IPS-20b (cell line): ENCODE measurements at regions not wholly inside any gene's neighbourhood (a gene's known extent, or its start where the extent isn't known, plus 50 kb on each side); places are given as distances from the start of the nearest gene placed in this dataset.

ENCODE experiments used
- H3K27ac ChIP-seq: one replicate; pipeline ENCODE4 v1.5.1; 2013; ENCODE audit warnings: low read length
- H3K27me3 ChIP-seq: 2 replicates; pipeline ENCODE4 v1.6.1; 2013; ENCODE audit warnings: mild to moderate bottlenecking, low read length, inconsistent platforms; ENCODE audit not compliant: insufficient read depth
- H3K36me3 ChIP-seq: 2 replicates; pipeline ENCODE4 v1.6.1; 2013; ENCODE audit warnings: low read depth, mild to moderate bottlenecking, inconsistent platforms, low read length, moderate library complexity; ENCODE audit not compliant: insufficient read depth
- H3K4me1 ChIP-seq: 2 replicates; pipeline ENCODE4 v1.6.1; 2013; ENCODE audit warnings: mild to moderate bottlenecking, control low read depth, inconsistent platforms, low read length, moderate library complexity; ENCODE audit not compliant: insufficient read depth
- H3K4me3 ChIP-seq: 2 replicates; pipeline ENCODE4 v1.5.1; 2013; ENCODE audit warnings: mild to moderate bottlenecking, low read length, inconsistent platforms
- H3K9ac ChIP-seq: 2 replicates; pipeline ENCODE4 v1.6.1; 2013; ENCODE audit warnings: low read depth, mild to moderate bottlenecking, inconsistent platforms, low read length, moderate library complexity
- H3K9me3 ChIP-seq: 2 replicates; pipeline ENCODE4 v1.6.1; 2013; ENCODE audit warnings: mild to moderate bottlenecking, low read depth, low read length, inconsistent platforms; ENCODE audit not compliant: insufficient read depth

DNA sequence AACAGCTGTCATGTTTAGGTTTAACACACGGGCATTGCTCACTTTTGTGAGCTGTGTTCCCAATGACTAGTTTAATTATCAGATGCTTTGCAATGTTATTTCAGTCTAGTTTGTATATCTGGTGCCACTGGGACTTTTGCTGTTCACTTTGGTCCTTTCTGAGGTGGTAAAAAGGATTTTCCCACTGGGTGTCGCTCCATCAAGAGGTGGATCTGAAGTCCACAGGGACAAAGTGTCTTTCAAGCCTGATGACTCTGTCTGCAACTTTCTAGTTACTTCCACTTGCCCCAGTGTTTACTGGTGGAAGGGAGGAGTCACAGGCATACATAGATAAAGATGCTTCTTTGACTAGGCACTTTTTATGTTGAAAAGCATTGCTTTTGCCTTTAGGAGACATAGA is 242.2 kb downstream of the HGF start:
- H3K4me3 ChIP-seq, result no peak overlapping the region
- no peaks in the 10 kb centered on the region for H3K27me3 ChIP-seq
- H3K9me3 ChIP-seq, result no peaks in the 10 kb centered on the region
- H3K4me1 ChIP-seq, result no peaks in the 10 kb centered on the region
- no peaks in the 10 kb centered on the region for H3K36me3 ChIP-seq
- no peak overlapping the region for H3K27ac ChIP-seq
- H3K9ac ChIP-seq, result no peak overlapping the region

DNA sequence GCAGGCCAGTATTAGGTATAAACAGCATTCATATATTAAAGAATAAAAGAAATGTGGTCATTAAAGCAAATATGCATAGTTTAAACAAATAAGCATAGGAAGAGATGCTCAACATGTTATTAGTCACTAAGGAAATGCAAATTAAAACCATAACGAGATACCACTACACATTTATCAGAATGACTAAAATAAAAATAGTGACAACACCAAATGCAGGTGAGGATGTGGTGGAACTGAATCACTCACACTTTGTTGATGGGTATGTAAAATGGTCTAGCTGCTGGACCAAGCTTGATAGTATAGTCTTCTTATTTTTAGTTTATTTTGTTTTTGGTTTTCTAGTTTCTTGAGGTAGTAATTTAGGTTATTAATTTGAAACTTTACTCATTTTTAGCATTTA is 242.9 kb downstream of the HGF start:
- H3K27ac ChIP-seq, result no peak overlapping the region
- H3K27me3 ChIP-seq, result no peaks in the 10 kb centered on the region
- no peaks in the 10 kb centered on the region for H3K36me3 ChIP-seq
- H3K4me3 ChIP-seq, result no peak overlapping the region
- no peaks in the 10 kb centered on the region for H3K4me1 ChIP-seq
- no peaks in the 10 kb centered on the region for H3K9me3 ChIP-seq
- no peak overlapping the region for H3K9ac ChIP-seq

DNA sequence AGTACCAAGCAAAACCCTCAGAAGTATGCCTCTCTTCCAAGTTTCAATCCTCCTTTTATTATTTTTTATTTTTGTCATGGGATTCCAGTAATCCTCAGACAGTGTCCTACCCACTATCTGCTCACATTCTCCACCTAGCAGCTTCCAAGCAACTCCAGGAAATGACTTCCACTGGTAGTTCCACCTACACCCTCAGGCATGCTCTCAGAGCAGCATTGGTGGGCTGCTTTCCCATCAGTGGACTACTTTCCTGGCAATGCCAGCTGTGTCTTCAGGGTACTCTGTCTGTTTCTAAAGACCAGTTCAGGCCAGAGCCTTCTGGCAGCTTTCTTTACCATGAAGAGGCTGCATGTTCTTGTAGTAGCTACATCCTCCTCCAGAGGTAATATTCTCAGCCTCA is 244.0 kb downstream of the HGF start:
- Histone ChIP-seq H3K9me3 (no peaks in the 10 kb centered on the region), H3K4me1 (no peaks in the 10 kb centered on the region), H3K27me3 (no peaks in the 10 kb centered on the region), H3K4me3 (no peak overlapping the region), H3K27ac (no peak overlapping the region), H3K9ac (no peak overlapping the region), H3K36me3 (no peaks in the 10 kb centered on the region)

DNA sequence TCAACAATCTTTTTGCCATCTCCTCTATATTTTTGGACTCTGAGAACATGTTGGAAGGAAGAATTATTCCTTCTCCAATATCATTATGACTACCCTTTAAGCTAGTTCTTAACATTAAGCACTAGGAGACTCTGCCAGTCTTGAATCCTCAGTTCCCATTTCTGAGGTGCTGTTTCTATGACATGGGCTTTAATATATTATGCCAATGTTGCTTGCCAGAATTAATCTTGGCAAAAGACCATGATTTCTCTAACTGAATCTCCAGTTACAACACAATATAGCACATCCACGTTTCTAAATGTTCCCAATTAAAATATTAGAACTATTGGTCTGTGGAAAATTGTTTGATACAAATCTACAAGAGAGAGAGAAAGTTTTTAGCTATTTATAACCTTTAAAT is 250.0 kb downstream of the HGF start:
- Histone ChIP-seq H3K4me1 (no peaks in the 10 kb centered on the region), H3K27me3 (no peaks in the 10 kb centered on the region), H3K9me3 (no peaks in the 10 kb centered on the region), H3K4me3 (no peak overlapping the region), H3K9ac (no peak overlapping the region), H3K36me3 (no peaks in the 10 kb centered on the region), H3K27ac (no peak overlapping the region)

DNA sequence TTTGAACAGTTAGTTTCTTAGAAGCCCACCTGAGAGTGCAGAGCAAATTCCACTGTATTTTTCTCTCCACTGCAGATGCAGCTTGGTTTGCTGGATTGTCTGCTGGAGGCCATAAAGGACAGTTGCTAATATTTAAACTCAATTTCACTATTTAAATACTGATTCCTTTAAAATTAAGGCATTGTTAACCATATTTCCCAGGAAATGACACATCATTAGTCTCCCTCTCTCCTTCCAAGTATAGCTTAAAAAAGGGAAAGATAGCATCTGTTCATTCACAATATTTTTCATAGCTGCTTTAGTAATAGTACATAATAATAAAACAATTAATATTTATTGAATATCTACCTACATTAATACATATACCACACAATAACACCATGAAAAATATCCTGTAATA is 252.9 kb downstream of the HGF start:
- Histone ChIP-seq H3K36me3 (no peaks in the 10 kb centered on the region), H3K27me3 (no peaks in the 10 kb centered on the region), H3K9ac (no peak overlapping the region), H3K4me3 (no peak overlapping the region), H3K9me3 (no peaks in the 10 kb centered on the region), H3K27ac (no peak overlapping the region), H3K4me1 (no peaks in the 10 kb centered on the region)

DNA sequence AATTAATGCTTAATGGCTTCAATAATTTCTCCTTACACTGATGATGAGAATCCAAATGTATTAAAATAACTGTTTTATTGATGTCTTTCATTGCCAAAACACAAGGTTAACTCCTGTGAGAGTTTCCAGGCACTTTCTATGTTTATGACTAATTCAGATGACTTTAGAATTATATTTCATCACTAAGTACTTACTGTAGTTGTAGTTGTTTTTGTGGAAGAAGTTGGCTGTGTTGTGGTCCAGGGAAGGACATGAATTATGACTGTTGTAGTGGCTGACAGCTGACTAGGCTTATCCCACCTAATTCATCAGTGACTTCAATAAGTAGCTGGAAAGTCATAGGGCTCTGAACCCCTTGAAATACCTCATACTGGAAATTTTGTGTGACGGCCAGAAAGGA is 254.8 kb downstream of the HGF start:
- no peaks in the 10 kb centered on the region for H3K27me3 ChIP-seq
- no peaks in the 10 kb centered on the region for H3K4me1 ChIP-seq
- H3K36me3 ChIP-seq, result no peaks in the 10 kb centered on the region
- H3K4me3 ChIP-seq, result no peak overlapping the region
- no peak overlapping the region for H3K9ac ChIP-seq
- H3K27ac ChIP-seq, result no peak overlapping the region
- no peaks in the 10 kb centered on the region for H3K9me3 ChIP-seq

DNA sequence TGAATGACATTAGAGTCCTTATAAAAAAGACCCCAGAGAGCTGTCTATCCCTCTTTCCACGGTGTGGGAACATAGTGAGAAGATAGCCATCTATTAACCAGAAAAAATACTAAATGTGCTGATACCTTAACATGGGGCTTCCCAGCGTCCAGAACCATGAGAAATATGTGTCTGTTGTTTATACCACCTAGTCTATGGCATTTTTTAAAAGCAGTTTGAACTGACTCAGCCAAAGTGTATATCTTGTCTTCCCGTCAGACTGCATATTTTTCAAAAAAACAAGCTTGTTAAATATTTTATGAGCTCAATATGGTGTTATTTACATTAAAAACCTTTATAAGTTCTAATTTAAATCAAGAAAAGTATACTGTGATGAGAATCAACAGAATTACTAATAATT is 255.3 kb downstream of the HGF start:
- no peaks in the 10 kb centered on the region for H3K4me1 ChIP-seq
- no peaks in the 10 kb centered on the region for H3K36me3 ChIP-seq
- H3K9me3 ChIP-seq, result no peaks in the 10 kb centered on the region
- H3K4me3 ChIP-seq, result no peak overlapping the region
- H3K27ac ChIP-seq, result no peak overlapping the region
- H3K9ac ChIP-seq, result no peak overlapping the region
- no peaks in the 10 kb centered on the region for H3K27me3 ChIP-seq

DNA sequence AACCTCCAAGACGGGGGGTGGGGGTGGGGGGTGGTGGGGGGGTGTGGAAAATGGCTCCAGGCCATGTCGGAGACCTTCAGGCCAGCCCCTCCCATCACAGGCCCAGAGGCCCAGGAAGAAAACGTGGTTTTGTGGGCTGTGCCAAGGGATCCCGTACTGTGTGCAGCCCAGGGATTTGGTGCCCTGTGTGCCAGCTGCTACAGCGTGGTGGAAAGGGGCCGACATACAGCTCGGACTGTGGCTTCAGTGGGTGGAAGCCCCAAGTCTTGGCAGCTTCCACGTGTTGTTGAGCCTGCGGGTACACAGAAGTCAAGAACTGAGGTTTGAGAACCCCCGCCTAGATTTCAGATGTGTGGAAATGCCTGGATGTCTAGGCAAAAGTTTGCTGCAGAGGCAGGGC is 259.7 kb downstream of the HGF start:
- Histone ChIP-seq H3K9me3 (no peaks in the 10 kb centered on the region), H3K4me3 (no peak overlapping the region)

DNA sequence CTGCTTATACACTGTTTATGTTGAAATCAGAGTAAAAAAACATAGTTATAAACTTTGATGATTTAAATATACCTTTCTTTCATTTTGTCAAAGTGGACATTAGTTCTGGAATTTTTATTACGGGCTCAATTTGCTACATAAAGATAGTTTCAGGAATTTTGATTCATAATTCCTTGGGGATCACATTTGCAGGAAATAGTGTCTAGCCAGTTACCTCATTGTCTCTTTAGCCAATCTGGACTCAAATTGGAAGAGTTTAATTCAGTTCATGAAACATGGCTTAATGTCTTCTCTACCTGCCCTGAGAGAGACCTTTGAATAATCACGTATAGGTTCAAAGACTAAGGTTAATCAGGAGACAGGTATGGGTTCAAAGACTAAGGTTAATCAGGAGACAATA is 262.6 kb downstream of the HGF start:
- Histone ChIP-seq H3K4me3 (no peak overlapping the region), H3K9ac (no peak overlapping the region), H3K9me3 (no peaks in the 10 kb centered on the region), H3K27ac (no peak overlapping the region), H3K4me1 (no peaks in the 10 kb centered on the region), H3K36me3 (no peaks in the 10 kb centered on the region), H3K27me3 (no peaks in the 10 kb centered on the region)

More for the DNA sequence above, 259.7 kb downstream of the HGF start:
- H3K9ac ChIP-seq, result no peak overlapping the region
- no peaks in the 10 kb centered on the region for H3K4me1 ChIP-seq
- no peak overlapping the region for H3K27ac ChIP-seq
- H3K27me3 ChIP-seq, result no peaks in the 10 kb centered on the region
- H3K36me3 ChIP-seq, result no peaks in the 10 kb centered on the region

DNA sequence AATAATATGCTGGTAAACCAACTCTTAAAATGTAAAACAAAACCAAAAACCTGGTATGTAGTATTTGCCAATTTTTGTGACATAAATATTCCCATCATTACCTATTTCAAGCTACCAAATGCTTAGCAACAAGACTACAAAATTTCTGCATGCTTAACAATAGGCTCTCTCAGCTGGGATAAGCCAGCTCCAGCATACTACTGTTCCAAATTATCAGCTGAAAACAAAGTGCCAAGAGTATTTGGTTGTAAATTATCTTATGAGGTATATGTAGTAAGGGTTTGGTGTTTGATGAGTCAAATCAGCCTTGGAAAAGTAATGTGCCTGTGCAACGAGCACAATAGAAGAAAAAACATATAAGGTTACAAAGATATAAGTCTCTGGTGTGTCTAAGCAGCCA is 263.2 kb downstream of the HGF start:
- Histone ChIP-seq H3K36me3 (no peaks in the 10 kb centered on the region), H3K27ac (no peak overlapping the region), H3K4me1 (no peaks in the 10 kb centered on the region), H3K9me3 (no peaks in the 10 kb centered on the region), H3K27me3 (no peaks in the 10 kb centered on the region), H3K9ac (no peak overlapping the region), H3K4me3 (no peak overlapping the region)

DNA sequence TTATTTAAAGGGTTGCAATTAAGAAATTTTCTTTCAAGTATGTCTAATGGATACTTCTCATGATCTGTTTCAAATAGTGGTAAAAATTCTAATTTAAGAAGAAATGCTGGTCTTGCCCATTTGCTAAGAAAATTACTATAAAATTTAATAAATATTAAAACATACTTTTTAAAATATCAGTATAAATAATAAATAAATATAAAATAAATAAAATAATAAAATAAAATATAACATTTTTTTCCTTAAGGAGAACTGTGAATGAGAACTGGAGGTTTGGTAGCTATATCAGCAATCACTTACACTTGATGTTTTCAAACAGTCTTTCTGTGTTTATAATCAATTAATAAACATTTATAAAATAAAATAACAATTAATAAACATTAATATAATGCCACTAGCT is 266.1 kb downstream of the HGF start:
- no peaks in the 10 kb centered on the region for H3K9me3 ChIP-seq
- no peak overlapping the region for H3K9ac ChIP-seq
- no peaks in the 10 kb centered on the region for H3K27me3 ChIP-seq
- no peaks in the 10 kb centered on the region for H3K36me3 ChIP-seq
- no peaks in the 10 kb centered on the region for H3K4me1 ChIP-seq
- H3K4me3 ChIP-seq, result no peak overlapping the region
- H3K27ac ChIP-seq, result no peak overlapping the region

DNA sequence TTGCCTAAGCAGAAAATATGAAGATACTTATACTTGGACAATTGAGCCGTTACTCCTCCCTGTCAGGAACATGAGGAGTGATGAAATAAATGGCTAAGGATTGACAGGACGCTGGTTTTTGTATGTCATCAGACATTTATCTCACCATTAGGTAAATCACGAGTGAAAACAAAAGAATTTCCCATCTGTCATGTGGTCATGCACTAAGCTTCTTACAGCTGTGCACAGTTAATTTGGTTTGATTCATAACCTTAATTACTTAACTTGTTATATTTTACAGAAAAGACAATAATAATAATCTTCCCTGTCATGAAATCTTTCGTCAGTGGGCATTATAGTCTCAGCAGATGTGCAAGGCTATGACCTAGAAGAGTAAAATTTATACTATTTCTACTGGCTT is 266.5 kb downstream of the HGF start:
- H3K36me3 ChIP-seq, result no peaks in the 10 kb centered on the region

DNA sequence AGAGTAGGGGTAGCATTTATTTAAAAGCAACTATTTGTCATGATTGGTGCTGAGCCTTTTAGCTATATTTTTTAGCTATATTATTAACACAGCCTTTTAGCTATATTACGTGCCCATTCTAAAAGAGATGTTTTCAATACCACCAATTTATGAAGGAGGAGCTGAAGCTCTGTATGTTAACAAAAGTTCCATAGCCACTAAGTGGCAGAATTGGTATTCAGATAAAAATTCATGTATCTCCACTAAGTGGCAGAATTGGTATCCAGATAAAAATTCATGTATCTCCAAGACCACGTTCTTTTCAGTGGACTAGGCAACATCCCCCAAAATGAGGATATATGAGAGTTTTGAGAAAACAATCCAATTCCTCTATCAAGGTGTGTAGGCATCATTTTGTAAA is 268.6 kb downstream of the HGF start:
- H3K27me3 ChIP-seq, result no peaks in the 10 kb centered on the region
- no peak overlapping the region for H3K9ac ChIP-seq
- H3K36me3 ChIP-seq, result no peaks in the 10 kb centered on the region
- H3K4me3 ChIP-seq, result no peak overlapping the region
- H3K27ac ChIP-seq, result no peak overlapping the region
- H3K9me3 ChIP-seq, result no peaks in the 10 kb centered on the region
- peaks cover 5% of the 10 kb centered on the region; the same call in 1 of the 2 replicates for H3K4me1 ChIP-seq

More for the DNA sequence above, 266.5 kb downstream of the HGF start:
- Histone ChIP-seq H3K27me3 (no peaks in the 10 kb centered on the region), H3K27ac (no peak overlapping the region), H3K4me3 (no peak overlapping the region), H3K4me1 (peaks cover 3% of the 10 kb centered on the region; the same call in 1 of the 2 replicates), H3K9ac (no peak overlapping the region), H3K9me3 (no peaks in the 10 kb centered on the region)
